Epithelial cell of esophagus (primary cell): ENCODE measurements at regions not wholly inside any gene's neighbourhood (a gene's known extent, or its start where the extent isn't known, plus 50 kb on each side); places are given as distances from the start of the nearest gene placed in this dataset.

Source experiments
- DNase-seq: peaks from one replicate; pipeline ENCODE4 v3.0.0; 2010; ENCODE audit warnings: low read depth
- H3K4me3 ChIP-seq: 2 replicates; pipeline ENCODE4 v1.5.1; 2011; ENCODE audit warnings: mild to moderate bottlenecking, low read length, control low read depth
- TF ChIP-seq, protein P1 (sequence below): IDR thresholded peaks from 2 replicates; pipeline ENCODE4 v1.5.1; 2011; ENCODE audit warnings: low read depth, mild to moderate bottlenecking, low read length, control low read depth, inconsistent platforms; ENCODE audit not compliant: insufficient read depth; ENCODE audit errors: missing control alignments

DNA sequence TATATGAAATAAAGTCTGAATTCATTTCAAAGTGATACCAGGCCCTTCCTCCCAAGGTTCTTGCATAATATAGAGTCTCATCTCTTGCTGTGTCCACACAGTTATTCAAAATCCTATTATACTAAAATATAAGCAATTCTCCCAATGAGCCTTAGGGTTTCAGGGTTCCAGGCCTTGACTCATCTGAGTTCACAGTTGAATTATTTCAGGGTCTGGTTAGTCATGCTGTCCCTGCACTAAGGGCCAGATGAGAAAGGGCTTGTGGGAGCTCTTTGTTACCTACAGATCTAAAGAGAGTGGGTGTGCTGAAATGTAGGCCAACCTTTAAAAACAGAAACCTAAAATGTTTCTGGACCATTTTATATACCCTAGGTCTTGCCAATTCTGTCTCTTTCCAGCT, 337.5 kb upstream of the LRRC7 start:
- H3K4me3 ChIP-seq, result no peak overlapping the region
- DNase-seq, result no peak
- TF ChIP-seq, protein P1, sequence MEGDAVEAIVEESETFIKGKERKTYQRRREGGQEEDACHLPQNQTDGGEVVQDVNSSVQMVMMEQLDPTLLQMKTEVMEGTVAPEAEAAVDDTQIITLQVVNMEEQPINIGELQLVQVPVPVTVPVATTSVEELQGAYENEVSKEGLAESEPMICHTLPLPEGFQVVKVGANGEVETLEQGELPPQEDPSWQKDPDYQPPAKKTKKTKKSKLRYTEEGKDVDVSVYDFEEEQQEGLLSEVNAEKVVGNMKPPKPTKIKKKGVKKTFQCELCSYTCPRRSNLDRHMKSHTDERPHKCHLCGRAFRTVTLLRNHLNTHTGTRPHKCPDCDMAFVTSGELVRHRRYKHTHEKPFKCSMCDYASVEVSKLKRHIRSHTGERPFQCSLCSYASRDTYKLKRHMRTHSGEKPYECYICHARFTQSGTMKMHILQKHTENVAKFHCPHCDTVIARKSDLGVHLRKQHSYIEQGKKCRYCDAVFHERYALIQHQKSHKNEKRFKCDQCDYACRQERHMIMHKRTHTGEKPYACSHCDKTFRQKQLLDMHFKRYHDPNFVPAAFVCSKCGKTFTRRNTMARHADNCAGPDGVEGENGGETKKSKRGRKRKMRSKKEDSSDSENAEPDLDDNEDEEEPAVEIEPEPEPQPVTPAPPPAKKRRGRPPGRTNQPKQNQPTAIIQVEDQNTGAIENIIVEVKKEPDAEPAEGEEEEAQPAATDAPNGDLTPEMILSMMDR, result no peak

DNA sequence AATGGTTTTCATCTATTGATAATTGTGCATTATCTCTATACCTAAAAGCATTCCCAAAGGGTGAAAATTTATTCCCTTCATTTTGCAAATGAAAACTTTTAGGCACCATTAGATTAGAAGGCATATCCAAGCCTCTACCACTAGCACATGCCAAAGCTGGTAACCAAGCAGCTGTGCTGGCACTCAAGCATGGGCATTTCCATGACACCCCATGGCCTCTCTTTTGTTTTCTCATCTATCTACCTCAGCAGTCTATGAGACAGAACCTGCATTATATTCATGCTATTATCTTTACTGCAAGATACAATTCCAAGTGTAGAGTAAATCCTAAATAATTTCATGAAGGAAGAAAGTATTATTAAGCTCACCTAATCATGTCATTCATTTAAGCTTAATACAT, 334.3 kb upstream of the LRRC7 start:
- TF ChIP-seq, protein P1, result no peak
- H3K4me3 ChIP-seq, result no peak overlapping the region
- DNase-seq, result no peak

DNA sequence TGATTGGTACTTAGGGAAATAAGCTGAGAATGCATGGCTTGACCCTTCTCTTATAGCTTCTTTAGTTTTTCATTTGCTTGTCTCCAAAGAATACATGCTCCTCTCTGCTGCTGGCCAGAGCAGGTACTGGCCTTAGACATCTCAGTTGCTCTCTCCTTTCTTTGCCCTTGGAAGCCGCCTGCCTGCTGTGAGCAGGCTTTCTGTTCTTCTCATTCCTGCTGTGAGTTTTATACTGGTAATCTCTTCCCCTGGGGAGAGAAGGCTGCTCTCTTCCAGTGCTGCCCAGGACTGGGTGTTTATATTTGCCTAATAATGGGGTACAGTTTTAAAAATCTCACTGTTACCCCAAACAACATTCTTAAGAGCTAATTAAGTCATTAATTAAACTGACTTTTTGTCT, 323.5 kb upstream of the LRRC7 start:
- DNase-seq, result no peak
- TF ChIP-seq, protein P1, result no peak
- no peak overlapping the region for H3K4me3 ChIP-seq

DNA sequence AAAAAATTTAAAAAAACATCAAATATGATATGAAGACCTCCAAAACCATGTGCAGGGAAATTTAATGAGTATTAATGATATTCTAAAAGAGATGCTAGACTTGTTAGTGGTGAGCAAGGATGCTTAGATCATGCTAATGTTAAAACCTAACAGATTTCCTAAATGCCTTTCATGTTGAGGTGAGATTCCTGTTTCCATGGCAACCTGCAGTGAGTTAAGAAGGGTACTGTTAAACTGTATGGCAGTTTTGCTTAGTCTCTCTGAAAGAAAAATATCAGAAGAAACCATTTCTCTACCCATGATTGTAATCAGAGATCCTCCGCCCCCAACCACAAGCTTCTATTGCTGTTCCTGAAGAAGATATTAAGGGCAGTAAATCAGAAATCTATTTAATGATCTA, 321.6 kb upstream of the LRRC7 start:
- H3K4me3 ChIP-seq, result no peak overlapping the region
- DNase-seq, result no peak
- TF ChIP-seq, protein P1, result no peak

DNA sequence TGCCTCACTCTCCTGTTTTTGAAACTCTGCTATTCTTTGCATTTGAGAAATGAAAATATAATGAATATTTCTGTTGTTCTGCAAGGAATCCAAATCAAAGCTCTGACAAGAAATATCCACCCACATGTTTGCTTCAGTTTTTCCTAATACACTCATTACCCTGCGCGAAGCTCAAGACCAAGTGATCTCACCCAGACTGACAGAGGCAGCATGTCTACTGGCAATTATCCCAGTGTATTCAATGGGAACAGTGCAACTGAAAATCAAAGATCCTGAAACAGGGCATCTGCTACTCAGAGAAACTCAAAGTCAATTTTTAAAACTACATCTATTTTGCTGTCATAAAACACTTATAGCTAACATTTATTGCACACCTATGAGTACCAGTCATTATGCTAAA, 321.0 kb upstream of the LRRC7 start:
- DNase-seq, result no peak
- TF ChIP-seq, protein P1, result no peak
- H3K4me3 ChIP-seq, result no peak overlapping the region

DNA sequence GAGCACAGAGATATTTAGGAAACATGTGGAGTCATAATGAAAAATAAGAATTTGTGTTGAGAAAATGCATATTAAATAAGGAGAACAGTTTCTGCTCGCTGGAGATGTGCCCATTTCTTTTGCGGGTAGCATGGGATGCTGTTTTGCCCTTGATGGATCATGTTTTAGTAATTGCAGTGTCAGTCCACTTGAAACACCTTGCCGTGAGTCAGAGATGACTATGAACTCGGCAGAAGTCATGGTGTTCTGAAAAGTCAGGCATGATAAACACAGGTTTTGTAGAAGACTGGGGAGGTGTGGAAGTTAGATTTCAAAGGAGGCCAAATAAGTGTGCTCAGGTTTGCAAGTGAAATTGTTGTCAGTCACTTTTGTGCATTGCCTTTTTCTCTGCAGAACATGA, 315.0 kb upstream of the LRRC7 start:
- peak; percentile 58 for DNase-seq
- TF ChIP-seq, protein P1, result no peak
- no peak overlapping the region for H3K4me3 ChIP-seq

DNA sequence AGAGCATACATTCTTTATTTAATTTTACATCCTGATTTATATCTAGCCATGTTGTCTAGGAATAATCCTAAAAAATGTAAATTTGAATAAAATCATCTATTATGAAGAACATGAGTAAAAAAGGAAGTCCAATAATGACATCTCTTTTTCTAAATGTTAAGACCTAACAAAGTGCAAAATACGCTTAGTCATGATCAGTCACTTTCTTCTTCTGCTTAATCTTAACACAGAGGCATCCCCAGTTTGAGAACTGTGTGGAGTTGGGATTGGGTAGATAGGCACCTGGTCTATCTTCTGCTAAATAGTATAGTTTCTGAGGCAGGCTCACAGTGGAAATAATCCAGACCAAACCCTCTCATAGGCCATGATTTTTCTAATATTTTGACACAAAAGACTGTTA, 311.7 kb upstream of the LRRC7 start:
- TF ChIP-seq, protein P1, result no peak
- H3K4me3 ChIP-seq, result no peak overlapping the region
- DNase-seq, result no peak
